HEK293T (cell line): ENCODE measurements at regions not wholly inside any gene's neighbourhood (a gene's known extent, or its start where the extent isn't known, plus 50 kb on each side); places are given as distances from the start of the nearest gene placed in this dataset.

Experiments used
- CTCF ChIA-PET: fragments of 350-600 bp; formaldehyde crosslinking; extraction: SDS; loops from one replicate; lab custom pipeline; 2021; ENCODE audit warnings: antibody characterized with exemption, inconsistent platforms; lab: Yijun Ruan, JAX
- POLR2A ChIA-PET: fragments of 350-600 bp; formaldehyde crosslinking; extraction: SDS; loops from one replicate; lab custom pipeline; 2020; ENCODE audit warnings: antibody characterized with exemption, inconsistent platforms; lab: Yijun Ruan, JAX
- DNase-seq: peaks from one replicate; pipeline ENCODE4 v3.0.0; 2012; ENCODE audit warnings: mixed read lengths; ENCODE audit errors: extremely low spot score
- ARNT ChIP-seq: fragments of 450-650 bp; IDR thresholded peaks from 2 replicates; pipeline ENCODE4 v1.6.1; 2017; ENCODE audit warnings: mild to moderate bottlenecking
- BHLHE40 ChIP-seq: fragments of 450-650 bp; IDR thresholded peaks from 2 replicates; pipeline ENCODE4 v1.6.1; 2016; ENCODE audit warnings: mild to moderate bottlenecking, moderate library complexity, borderline replicate concordance
- CTBP1 ChIP-seq: fragments of 450-650 bp; IDR thresholded peaks from 2 replicates; pipeline ENCODE4 v1.6.1; 2016; ENCODE audit warnings: borderline replicate concordance
- ELF4 ChIP-seq: fragments of 450-650 bp; IDR thresholded peaks from 2 replicates; pipeline ENCODE4 v1.6.1; 2017; ENCODE audit warnings: antibody characterized with exemption
- FOXA1 ChIP-seq: fragments of 450-650 bp; IDR thresholded peaks from 2 replicates; pipeline ENCODE4 v1.6.1; 2016; ENCODE audit warnings: mild to moderate bottlenecking
- FOXK2 ChIP-seq: fragments of 450-650 bp; IDR thresholded peaks from 2 replicates; pipeline ENCODE4 v1.6.1; 2016; ENCODE audit warnings: mild to moderate bottlenecking
- FOXM1 ChIP-seq: fragments of 450-650 bp; IDR thresholded peaks from 2 replicates; pipeline ENCODE4 v1.6.1; 2017; ENCODE audit warnings: mild to moderate bottlenecking, borderline replicate concordance
- HDGF ChIP-seq: fragments of 450-650 bp; IDR thresholded peaks from 2 replicates; pipeline ENCODE4 v1.6.1; 2017; ENCODE audit warnings: antibody characterized with exemption, borderline replicate concordance
- L3MBTL2 ChIP-seq: fragments of 450-650 bp; conservative IDR thresholded peaks from 2 replicates; pipeline ENCODE4 v1.6.1; 2016; ENCODE audit warnings: mild to moderate bottlenecking
- LEF1 ChIP-seq: fragments of 450-650 bp; IDR thresholded peaks from 2 replicates; pipeline ENCODE4 v1.6.1; 2017; ENCODE audit warnings: mild to moderate bottlenecking, borderline replicate concordance
- NFRKB ChIP-seq: fragments of 450-650 bp; IDR thresholded peaks from 2 replicates; pipeline ENCODE4 v1.6.1; 2016; ENCODE audit warnings: mild to moderate bottlenecking, moderate library complexity
- PKNOX1 ChIP-seq: fragments of 450-650 bp; IDR thresholded peaks from 2 replicates; pipeline ENCODE4 v1.6.1; 2016
- SP1 ChIP-seq: fragments of 450-650 bp; IDR thresholded peaks from 2 replicates; pipeline ENCODE4 v1.6.1; 2017
- SUZ12 ChIP-seq: fragments of 450-650 bp; IDR thresholded peaks from 2 replicates; pipeline ENCODE4 v1.6.1; 2016; ENCODE audit warnings: mild to moderate bottlenecking
- TARDBP ChIP-seq: fragments of 450-650 bp; IDR thresholded peaks from 2 replicates; pipeline ENCODE4 v1.6.1; 2016
- ZNF384 ChIP-seq: fragments of 450-650 bp; IDR thresholded peaks from 2 replicates; pipeline ENCODE4 v1.6.1; 2016

DNA sequence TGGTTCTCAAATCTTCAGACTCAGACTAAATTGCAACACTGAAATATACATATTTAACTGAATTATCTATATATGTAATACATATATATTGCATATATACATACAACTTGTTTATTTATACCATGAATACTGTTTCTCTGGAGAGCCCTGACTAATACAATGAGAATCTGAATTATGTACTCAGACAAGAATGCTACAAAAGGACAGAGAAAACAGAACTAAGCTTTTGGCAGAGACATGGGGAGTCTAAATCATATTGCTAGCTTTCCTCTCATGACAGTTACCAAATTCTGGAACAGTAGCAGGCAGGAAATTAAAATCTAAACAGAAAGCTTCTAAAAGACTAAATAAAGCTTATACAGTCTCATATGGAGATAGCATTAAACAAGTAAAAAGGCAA, 142.4 kb upstream of the KCNMB2 start:
- CTCF ChIA-PET: interaction anchor here (1.0 kb wide), 1 partner anchor 9 kb away, joined by 3 read pairs; no protein-coding TSS in a partner anchor
- no peak for TF ChIP-seq SP1
- no peak for TF ChIP-seq L3MBTL2
- TF ChIP-seq FOXA1: no peak
- TF ChIP-seq FOXM1: no peak
- no peak for TF ChIP-seq HDGF
- no peak for TF ChIP-seq ARNT
- no peak for TF ChIP-seq LEF1
- no peak for TF ChIP-seq TARDBP
- TF ChIP-seq CTBP1: no peak
- TF ChIP-seq BHLHE40: no peak
- TF ChIP-seq NFRKB: no peak
- no peak for TF ChIP-seq ZNF384
- no peak for TF ChIP-seq FOXK2
- no peak for TF ChIP-seq ELF4
- no peak for TF ChIP-seq SUZ12
- TF ChIP-seq PKNOX1: no peak

GRCh38 chr3:178396318-178396717, 139.9 kb upstream of the KCNMB2 start:
- ChIA-PET CTCF (interaction anchor here (0.6 kb wide), 2 partner anchors 37 to 76 kb away, joined by 3 to 4 read pairs; no protein-coding TSS in a partner anchor), POLR2A (no interaction called here)
- no peak for DNase-seq
- TF ChIP-seq ZNF384 (no peak), SUZ12 (no peak), BHLHE40 (no peak), PKNOX1 (no peak), FOXM1 (no peak), LEF1 (no peak), FOXK2 (no peak), SP1 (no peak), FOXA1 (no peak), ELF4 (no peak), L3MBTL2 (no peak), ARNT (no peak), CTBP1 (no peak), NFRKB (no peak), TARDBP (no peak), HDGF (no peak)

More for the DNA sequence above, 142.4 kb upstream of the KCNMB2 start:
- POLR2A ChIA-PET: no interaction called here
- no peak for DNase-seq

DNA sequence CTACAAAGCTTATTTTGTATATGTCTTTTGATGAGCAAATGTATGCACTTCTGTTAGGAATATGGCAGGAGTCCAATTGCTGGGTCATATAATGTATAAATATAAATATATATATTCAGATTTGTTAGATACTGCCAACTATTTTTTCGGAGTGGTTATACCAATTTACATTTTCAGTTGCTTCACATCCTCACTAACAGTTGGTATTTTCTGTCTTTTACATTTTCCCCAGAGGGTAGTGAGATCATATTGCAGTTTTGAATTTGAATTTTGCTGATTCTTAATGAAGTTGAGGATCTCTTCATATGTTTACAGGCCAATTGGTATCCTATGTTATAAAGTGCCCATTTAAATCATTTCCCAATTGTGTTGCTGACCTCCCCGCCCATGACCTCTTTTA, 139.0 kb upstream of the KCNMB2 start:
- TF ChIP-seq LEF1: no peak
- no peak for TF ChIP-seq TARDBP
- no peak for TF ChIP-seq HDGF
- no peak for TF ChIP-seq NFRKB
- TF ChIP-seq ZNF384: no peak
- no peak for TF ChIP-seq ARNT
- TF ChIP-seq CTBP1: no peak
- TF ChIP-seq FOXA1: no peak
- TF ChIP-seq L3MBTL2: no peak
- no peak for TF ChIP-seq ELF4
- no peak for TF ChIP-seq SUZ12
- no peak for TF ChIP-seq FOXK2
- TF ChIP-seq SP1: no peak
- TF ChIP-seq FOXM1: no peak
- TF ChIP-seq BHLHE40: no peak
- no peak for TF ChIP-seq PKNOX1
- DNase-seq: no peak
- ChIA-PET POLR2A (no interaction called here), CTCF (interaction anchor here (0.6 kb wide), 1 partner anchor 36 kb away, joined by 3 read pairs; no protein-coding TSS in a partner anchor)

- TF ChIP-seq ARNT (no peak), FOXA1 (no peak), TARDBP (no peak), L3MBTL2 (no peak), HDGF (no peak), FOXK2 (no peak), FOXM1 (no peak), NFRKB (no peak), PKNOX1 (no peak), ZNF384 (no peak), BHLHE40 (no peak), SP1 (no peak)
- ChIA-PET CTCF (no interaction called here), POLR2A (no interaction called here)
- DNase-seq: no peak
Observed at GRCh38 chr3:178397836-178398235, 138.4 kb upstream of the KCNMB2 start.

GRCh38 chr3:178404961-178405360, 131.3 kb upstream of the KCNMB2 start:
- TF ChIP-seq HDGF (no peak), L3MBTL2 (no peak), LEF1 (no peak), BHLHE40 (no peak), FOXM1 (no peak), FOXA1 (no peak)
- CTCF ChIA-PET: no interaction called here
- POLR2A ChIA-PET: no interaction called here
- DNase-seq: no peak
